NCI-H187 (cell line): ENCODE measurements at regions not wholly inside any gene's neighbourhood (a gene's known extent, or its start where the extent isn't known, plus 50 kb on each side); places are given as distances from the start of the nearest gene placed in this dataset.

Experiments used
- DNase-seq, 2 experiments: peaks; one replicate each; lab custom pipeline; 2025; lab: John Stamatoyannopoulos, UW

- DNase-seq, result no peak
Measured at GRCh38 chr2:107024269-107024668, 138.3 kb upstream of the ST6GAL2 start.

GRCh38 chr2:107025291-107025857 is 139.4 kb upstream of the ST6GAL2 start:
- no peak for DNase-seq

GRCh38 chr2:107025869-107026380 is 140.0 kb upstream of the ST6GAL2 start:
- no peak for DNase-seq

- DNase-seq, result no peak
Measured at GRCh38 chr2:107027205-107027604, 141.2 kb upstream of the ST6GAL2 start.

GRCh38 chr2:107027810-107028209 is 141.8 kb upstream of the ST6GAL2 start:
- DNase-seq, result no peak

- no peak for DNase-seq
Measured at GRCh38 chr2:107028661-107029060, 142.7 kb upstream of the ST6GAL2 start.

- no peak for DNase-seq
Measured at GRCh38 chr2:107036293-107036692, 150.3 kb upstream of the ST6GAL2 start.

- DNase-seq, result no peak
Measured at GRCh38 chr2:107062173-107062572, 176.2 kb upstream of the ST6GAL2 start.

- no peak for DNase-seq
Measured at GRCh38 chr2:107062599-107063220, 176.7 kb upstream of the ST6GAL2 start.

- no peak for DNase-seq
Measured at GRCh38 chr2:107063228-107063627, 177.3 kb upstream of the ST6GAL2 start.

GRCh38 chr2:107064750-107065149 is 178.8 kb upstream of the ST6GAL2 start:
- no peak for DNase-seq

- DNase-seq, result peak in 1 of 2 experiments; percentile 31
Measured at GRCh38 chr2:107068069-107068916, 182.3 kb upstream of the ST6GAL2 start.

- no peak for DNase-seq
Measured at GRCh38 chr2:107069890-107070289, 183.9 kb upstream of the ST6GAL2 start.

GRCh38 chr2:107072150-107072940 is 186.4 kb upstream of the ST6GAL2 start:
- no peak for DNase-seq

- no peak for DNase-seq
Measured at GRCh38 chr2:107078584-107078983, 192.6 kb upstream of the ST6GAL2 start.

- no peak for DNase-seq
Measured at GRCh38 chr2:107086497-107086896, 200.5 kb upstream of the ST6GAL2 start.

GRCh38 chr2:107088156-107088555 is 202.2 kb upstream of the ST6GAL2 start:
- DNase-seq, result no peak

- DNase-seq, result no peak
Measured at GRCh38 chr2:107091163-107091864, 205.3 kb upstream of the ST6GAL2 start.

GRCh38 chr2:107093426-107093957 is 207.5 kb upstream of the ST6GAL2 start:
- DNase-seq, result no peak

- no peak for DNase-seq
Measured at GRCh38 chr2:107094450-107094986, 208.6 kb upstream of the ST6GAL2 start.

GRCh38 chr2:107102176-107102575 is 216.2 kb upstream of the ST6GAL2 start:
- no peak for DNase-seq
